PC-3 (cell line): ENCODE measurements at regions not wholly inside any gene's neighbourhood (a gene's known extent, or its start where the extent isn't known, plus 50 kb on each side); places are given as distances from the start of the nearest gene placed in this dataset.

Experiments
- ATAC-seq: fragments of 200-7000 bp; cut with Tn5 transposase; 2 replicates; pipeline ENCODE4 v1.9.1; 2020; ENCODE audit warnings: mild to moderate bottlenecking, moderate library complexity
- BruUV-seq: library from RNA; stranded (reverse); fragments of 400-500 nt; replicated peaks from 2 replicates; lab custom pipeline; 2021; lab: Mats Ljungman, UMichigan
- CTCF ChIA-PET: fragments of 300-600 bp; sonication (Branson Sonifier 250); formaldehyde crosslinking; loops from one replicate; lab custom pipeline; 2022; ENCODE audit warnings: antibody characterized with exemption; lab: Charles Lee
- POLR2A ChIA-PET: fragments of 300-600 bp; sonication (Branson Sonifier 250); formaldehyde crosslinking; loops from one replicate; lab custom pipeline; 2022; ENCODE audit warnings: antibody characterized with exemption; ENCODE audit not compliant: unreplicated experiment; lab: Charles Lee
- DNase-seq: peaks from one replicate; pipeline ENCODE4 v3.0.0-alpha.2; 2015
- H2AFZ ChIP-seq: fragments of 300-600 bp; sonication (generic); 2 replicates; pipeline ENCODE4 v1.6.0; 2016; ENCODE audit warnings: antibody characterized with exemption, low read length
- H3F3A ChIP-seq: fragments of 300-600 bp; sonication (generic); one replicate; pipeline ENCODE4 v1.6.0; 2017; ENCODE audit warnings: antibody characterized with exemption, low read length, control low read depth, mild to moderate bottlenecking; ENCODE audit not compliant: unreplicated experiment
- H3K27ac ChIP-seq: fragments of 300-600 bp; sonication (generic); 2 replicates; pipeline ENCODE4 v1.5.1; 2016; ENCODE audit warnings: mild to moderate bottlenecking, low read length
- H3K27me3 ChIP-seq: fragments of 300-600 bp; sonication (generic); 2 replicates; pipeline ENCODE4 v1.6.1; 2016; ENCODE audit warnings: low read length, mixed read lengths
- H3K36me3 ChIP-seq: fragments of 300-600 bp; sonication (generic); 2 replicates; pipeline ENCODE4 v1.6.1; 2016; ENCODE audit warnings: low read depth, mixed run types, low read length, mixed read lengths
- H3K4me1 ChIP-seq: fragments of 300-600 bp; sonication (generic); 2 replicates; pipeline ENCODE4 v1.5.1; 2016; ENCODE audit warnings: low read length; ENCODE audit not compliant: insufficient read depth
- H3K4me2 ChIP-seq: fragments of 300-600 bp; sonication (generic); 2 replicates; pipeline ENCODE4 v1.6.0; 2016; ENCODE audit warnings: low read length
- H3K4me3 ChIP-seq: fragments of 300-600 bp; sonication (generic); 2 replicates; pipeline ENCODE4 v1.5.1; 2016; ENCODE audit warnings: mild to moderate bottlenecking, low read length, mixed read lengths
- H3K79me2 ChIP-seq: fragments of 300-600 bp; sonication (generic); 2 replicates; pipeline ENCODE4 v1.6.1; 2017; ENCODE audit warnings: low read length, mixed read lengths
- H3K9ac ChIP-seq: fragments of 300-600 bp; sonication (generic); 2 replicates; pipeline ENCODE4 v1.6.0; 2016; ENCODE audit warnings: mild to moderate bottlenecking, low read length
- H3K9me2 ChIP-seq: fragments of 300-600 bp; sonication (generic); replicated peaks from 2 replicates; pipeline ENCODE4 v1.6.1; 2016; ENCODE audit warnings: mixed run types, low read length, mixed read lengths
- H3K9me3 ChIP-seq: fragments of 300-600 bp; sonication (generic); 2 replicates; pipeline ENCODE4 v1.6.1; 2016; ENCODE audit warnings: low read length, mixed read lengths
- H4K20me1 ChIP-seq: fragments of 300-600 bp; sonication (generic); 2 replicates; pipeline ENCODE4 v1.6.1; 2016; ENCODE audit warnings: low read length, mixed read lengths
- EZH2 ChIP-seq: fragments of 300-600 bp; sonication (generic); IDR thresholded peaks from one replicate; pipeline ENCODE4 v1.6.1; 2017; ENCODE audit warnings: antibody characterized with exemption, mild to moderate bottlenecking, low read length; ENCODE audit not compliant: unreplicated experiment
- EZH2phosphoT487 ChIP-seq: fragments of 300-600 bp; sonication (generic); IDR thresholded peaks from 2 replicates; pipeline ENCODE4 v1.6.1; 2018; ENCODE audit warnings: mild to moderate bottlenecking, antibody characterized with exemption, low read length, borderline replicate concordance
- intact Hi-C: fragments of 100-400 bp; cut with micrococcal nuclease; formaldehyde crosslinking; loops from 2 replicates; pipeline ENCODE4 v1.9.0; 2023
- TF ChIP-seq, protein P1 (sequence below): fragments of 300-600 bp; sonication (generic); conservative IDR thresholded peaks from 2 replicates; pipeline ENCODE4 v1.5.1; 2017; ENCODE audit warnings: antibody characterized with exemption, low read depth, mild to moderate bottlenecking, low read length

DNA sequence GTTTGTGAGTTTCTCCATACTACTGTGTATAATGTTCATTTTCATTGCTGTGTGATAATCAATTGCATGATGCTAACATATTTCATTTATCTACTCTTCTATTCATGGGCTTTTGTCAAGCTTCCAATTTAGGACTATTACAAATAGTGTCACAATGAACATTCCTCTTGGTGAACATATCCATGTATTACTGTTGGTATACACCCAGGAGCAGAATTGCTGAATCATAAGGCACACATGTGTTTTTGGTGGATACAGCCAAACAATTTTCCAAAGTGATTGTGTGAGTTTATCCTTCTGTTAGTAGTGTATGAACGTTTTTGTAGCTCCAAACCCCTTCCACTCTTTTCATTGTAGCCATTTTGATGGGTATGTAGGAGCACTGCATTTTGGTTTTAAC lies 101.6 kb upstream of the COPS8 start:
- ATAC-seq: no peak
- H3K27me3 ChIP-seq: no peaks in the 10 kb centered on the region
- TF ChIP-seq EZH2phosphoT487 (no peak), EZH2 (no peak)
- TF ChIP-seq, protein P1, sequence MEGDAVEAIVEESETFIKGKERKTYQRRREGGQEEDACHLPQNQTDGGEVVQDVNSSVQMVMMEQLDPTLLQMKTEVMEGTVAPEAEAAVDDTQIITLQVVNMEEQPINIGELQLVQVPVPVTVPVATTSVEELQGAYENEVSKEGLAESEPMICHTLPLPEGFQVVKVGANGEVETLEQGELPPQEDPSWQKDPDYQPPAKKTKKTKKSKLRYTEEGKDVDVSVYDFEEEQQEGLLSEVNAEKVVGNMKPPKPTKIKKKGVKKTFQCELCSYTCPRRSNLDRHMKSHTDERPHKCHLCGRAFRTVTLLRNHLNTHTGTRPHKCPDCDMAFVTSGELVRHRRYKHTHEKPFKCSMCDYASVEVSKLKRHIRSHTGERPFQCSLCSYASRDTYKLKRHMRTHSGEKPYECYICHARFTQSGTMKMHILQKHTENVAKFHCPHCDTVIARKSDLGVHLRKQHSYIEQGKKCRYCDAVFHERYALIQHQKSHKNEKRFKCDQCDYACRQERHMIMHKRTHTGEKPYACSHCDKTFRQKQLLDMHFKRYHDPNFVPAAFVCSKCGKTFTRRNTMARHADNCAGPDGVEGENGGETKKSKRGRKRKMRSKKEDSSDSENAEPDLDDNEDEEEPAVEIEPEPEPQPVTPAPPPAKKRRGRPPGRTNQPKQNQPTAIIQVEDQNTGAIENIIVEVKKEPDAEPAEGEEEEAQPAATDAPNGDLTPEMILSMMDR: no peak
- BruUV-seq: no TSS peak
- H4K20me1 ChIP-seq: no peaks in the 10 kb centered on the region
- H3K36me3 ChIP-seq: no peaks in the 10 kb centered on the region
- H3K4me2 ChIP-seq: no peak overlapping the region
- H3K27ac ChIP-seq: no peak overlapping the region
- H3K4me1 ChIP-seq: peaks cover 4% of the 10 kb centered on the region; the same call in 1 of the 2 replicates
- ChIA-PET POLR2A (no interaction called here), CTCF (no interaction called here)
- no peaks in the 10 kb centered on the region for H3K79me2 ChIP-seq
- no peak overlapping the region for H2AFZ ChIP-seq
- no peaks in the 10 kb centered on the region for H3F3A ChIP-seq
- H3K9ac ChIP-seq: no peak overlapping the region
- no peak overlapping the region for H3K4me3 ChIP-seq
- intact Hi-C loops: no loop called here
- H3K9me3 ChIP-seq: no peaks in the 10 kb centered on the region
- no peaks in the 10 kb centered on the region for H3K9me2 ChIP-seq
- DNase-seq: no peak

DNA sequence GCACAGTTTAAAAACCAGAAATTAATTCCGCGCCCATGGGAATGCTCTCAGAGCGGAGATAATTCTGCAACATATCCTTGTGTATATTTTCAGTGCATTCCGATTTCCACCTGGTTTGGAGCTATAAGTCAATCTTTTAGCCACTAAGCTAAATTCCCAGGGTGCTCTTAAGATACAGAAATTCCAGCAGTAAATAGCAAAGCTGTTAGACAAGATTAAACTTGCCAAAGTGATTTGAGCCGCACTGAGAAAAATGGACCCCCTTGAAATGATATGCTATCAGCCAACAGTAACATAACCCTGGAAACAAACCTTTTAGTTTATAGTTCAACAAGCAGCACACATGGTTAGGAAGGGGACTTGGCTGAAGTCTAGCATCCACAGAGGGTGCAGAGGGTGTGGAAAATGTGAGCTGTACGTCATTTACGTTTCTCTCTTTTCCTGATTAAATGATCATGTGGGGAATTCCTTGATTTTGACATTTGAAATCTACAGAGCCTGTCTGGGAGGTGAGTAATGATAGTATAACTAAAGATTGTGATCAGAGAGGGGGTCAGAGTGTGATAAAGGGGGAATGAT lies 99.8 kb upstream of the COPS8 start:
- BruUV-seq: no TSS peak
- Histone ChIP-seq H3K4me1 (peaks cover 4% of the 10 kb centered on the region; the same call in 1 of the 2 replicates), H3K27me3 (no peaks in the 10 kb centered on the region; the same call in 1 of the 2 replicates), H4K20me1 (no peaks in the 10 kb centered on the region), H3F3A (no peaks in the 10 kb centered on the region), H3K4me3 (no peak overlapping the region), H3K9ac (no peak overlapping the region), H3K9me2 (no peaks in the 10 kb centered on the region), H3K27ac (no peak overlapping the region), H3K36me3 (no peaks in the 10 kb centered on the region), H3K4me2 (no peak overlapping the region), H3K9me3 (no peaks in the 10 kb centered on the region), H2AFZ (no peak overlapping the region), H3K79me2 (no peaks in the 10 kb centered on the region)
- CTCF ChIA-PET: no interaction called here
- intact Hi-C loops: no loop called here
- POLR2A ChIA-PET: no interaction called here
- DNase-seq (no peak), ATAC-seq (no peak)
- TF ChIP-seq, protein P1: no peak
- TF ChIP-seq EZH2: no peak
- no peak for TF ChIP-seq EZH2phosphoT487

DNA sequence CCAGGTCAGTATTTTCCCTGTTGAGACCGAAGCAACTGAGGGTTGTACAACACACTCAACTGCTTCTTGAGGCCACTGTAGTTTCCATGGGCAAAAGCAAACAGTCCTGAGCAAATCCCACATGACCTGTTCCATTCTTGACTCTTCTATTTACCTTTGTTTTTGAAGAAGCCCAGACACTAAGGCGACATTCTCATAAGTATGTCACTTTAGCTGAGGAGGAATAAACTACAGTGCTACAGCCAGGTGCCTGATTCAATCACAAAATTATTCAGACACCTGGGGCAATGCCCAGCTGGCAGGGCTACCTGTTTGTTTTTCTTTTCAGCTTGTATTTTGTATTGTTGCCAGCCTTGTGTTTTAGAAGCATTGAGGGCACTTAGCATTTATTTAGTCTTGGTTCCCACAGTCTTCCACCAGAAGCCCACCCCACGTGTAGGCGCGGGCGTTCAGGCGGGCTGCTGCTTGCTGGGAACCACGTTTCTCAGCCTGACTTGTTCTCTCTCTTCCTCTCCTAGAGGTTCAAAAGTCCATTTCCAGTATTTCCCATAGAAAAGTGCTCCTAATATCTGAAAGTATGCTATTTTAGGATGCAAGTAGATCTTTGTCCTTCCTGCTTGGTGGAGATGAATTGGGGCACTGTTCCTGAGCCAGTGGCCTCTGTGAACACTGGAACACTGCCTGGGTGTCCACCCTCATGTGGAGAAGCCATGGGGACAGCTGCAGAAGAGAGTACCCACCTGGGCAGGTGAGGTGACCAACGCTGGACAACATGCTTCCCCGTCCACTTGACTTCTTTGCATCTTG lies 99.0 kb upstream of the COPS8 start:
- no peaks in the 10 kb centered on the region for H3K79me2 ChIP-seq
- no peak overlapping the region for H3K9ac ChIP-seq
- ATAC-seq (no peak; the same call in 1 of the 2 replicates), DNase-seq (peak; percentile 27)
- H3K4me1 ChIP-seq: peaks cover 4% of the 10 kb centered on the region; the same call in 1 of the 2 replicates
- no peaks in the 10 kb centered on the region for H4K20me1 ChIP-seq
- no peaks in the 10 kb centered on the region for H3K9me2 ChIP-seq
- H3F3A ChIP-seq: no peaks in the 10 kb centered on the region
- intact Hi-C loops: no loop called here
- no TSS peak for BruUV-seq
- H2AFZ ChIP-seq: no peak overlapping the region
- POLR2A ChIA-PET: no interaction called here
- no peak for TF ChIP-seq EZH2
- H3K4me2 ChIP-seq: no peak overlapping the region
- no peaks in the 10 kb centered on the region for H3K9me3 ChIP-seq
- no peak overlapping the region for H3K27ac ChIP-seq
- no peaks in the 10 kb centered on the region for H3K36me3 ChIP-seq
- no peak overlapping the region for H3K4me3 ChIP-seq
- no peaks in the 10 kb centered on the region; the same call in 1 of the 2 replicates for H3K27me3 ChIP-seq
- CTCF ChIA-PET: no interaction called here
